ENCODE measurements at regions not wholly inside any gene's neighbourhood (a gene's known extent, or its start where the extent isn't known, plus 50 kb on each side); places are given as distances from the start of the nearest gene placed in this dataset.
A peak's percentile ranks its signal among the peaks of the same experiment; 100 is the strongest.
"Not testable (repeated sequence)": the region's sequence is repeated elsewhere in the genome, so short reads cannot be mapped to it uniquely, and the experiment has no call there.

GRCh38 chr20:53774461-53775203, 181.0 kb upstream of the ZNF217 start:
- no peak overlapping the region for H3K4me3 ChIP-seq (ENCODE audit: low read length)
- no peak for TF ChIP-seq CTCF (conservative IDR thresholded peaks at IDR 0.05; ENCODE audit: low read length)
- DNase-seq (ENCODE audit: low read depth) = peak; percentile 96

GRCh38 chr20:53773792-53774401, 180.3 kb upstream of the ZNF217 start:
- DNase-seq (ENCODE audit: low read depth) = peak; percentile 99
- H3K4me3 ChIP-seq (ENCODE audit: low read length) = no peak overlapping the region

GRCh38 chr20:53773066-53773791, 179.6 kb upstream of the ZNF217 start:
- not testable (repeated sequence) for DNase-seq (ENCODE audit: low read depth); H3K4me3 ChIP-seq (ENCODE audit: low read length)

More at GRCh38 chr20:53773792-53774401, 180.3 kb upstream of the ZNF217 start:
- no peak for TF ChIP-seq CTCF (conservative IDR thresholded peaks at IDR 0.05; ENCODE audit: low read length)

- DNase-seq (ENCODE audit: low read depth) = no peak
- no peak for TF ChIP-seq CTCF (conservative IDR thresholded peaks at IDR 0.05; ENCODE audit: low read length)
These were observed 175.4 kb upstream of the ZNF217 start for GRCh38 chr20:53769041-53769440.

GRCh38 chr20:53768329-53768728, 174.7 kb upstream of the ZNF217 start:
- no peak overlapping the region for H3K4me3 ChIP-seq (ENCODE audit: low read length)
- TF ChIP-seq CTCF (conservative IDR thresholded peaks at IDR 0.05; ENCODE audit: low read length) = no peak
- DNase-seq (ENCODE audit: low read depth) = no peak

More at GRCh38 chr20:53769041-53769440, 175.4 kb upstream of the ZNF217 start:
- H3K4me3 ChIP-seq (ENCODE audit: low read length) = no peak overlapping the region

GRCh38 chr20:53767206-53767930, 173.7 kb upstream of the ZNF217 start:
- no peak for TF ChIP-seq CTCF (conservative IDR thresholded peaks at IDR 0.05; ENCODE audit: low read length)
- DNase-seq (ENCODE audit: low read depth) = no peak
- no peak overlapping the region for H3K4me3 ChIP-seq (ENCODE audit: low read length)

GRCh38 chr20:53764415-53764800, 170.8 kb upstream of the ZNF217 start:
- H3K4me3 ChIP-seq (ENCODE audit: low read length) = no peak overlapping the region
- no peak for DNase-seq (ENCODE audit: low read depth)
- TF ChIP-seq CTCF (conservative IDR thresholded peaks at IDR 0.05; ENCODE audit: low read length) = no peak
